A673 (cell line): ENCODE measurements at regions not wholly inside any gene's neighbourhood (a gene's known extent, or its start where the extent isn't known, plus 50 kb on each side); places are given as distances from the start of the nearest gene placed in this dataset.

ENCODE experiments used
- EZH2 ChIP-seq: fragments of 200-600 bp; sonication (generic); IDR thresholded peaks from 2 replicates; pipeline ENCODE4 v1.6.1; 2017; ENCODE audit warnings: borderline replicate concordance, low read depth, mild to moderate bottlenecking, mixed read lengths, antibody characterized with exemption, low read length; ENCODE audit not compliant: poor library complexity, severe bottlenecking
- TF ChIP-seq, protein P1 (sequence below): fragments of 300-800, 200-600 bp; sonication (generic); conservative IDR thresholded peaks from 2 replicates; pipeline ENCODE4 v1.5.1; 2017; ENCODE audit warnings: low read depth, mild to moderate bottlenecking, antibody characterized with exemption, low read length, moderate library complexity, mixed read lengths

DNA sequence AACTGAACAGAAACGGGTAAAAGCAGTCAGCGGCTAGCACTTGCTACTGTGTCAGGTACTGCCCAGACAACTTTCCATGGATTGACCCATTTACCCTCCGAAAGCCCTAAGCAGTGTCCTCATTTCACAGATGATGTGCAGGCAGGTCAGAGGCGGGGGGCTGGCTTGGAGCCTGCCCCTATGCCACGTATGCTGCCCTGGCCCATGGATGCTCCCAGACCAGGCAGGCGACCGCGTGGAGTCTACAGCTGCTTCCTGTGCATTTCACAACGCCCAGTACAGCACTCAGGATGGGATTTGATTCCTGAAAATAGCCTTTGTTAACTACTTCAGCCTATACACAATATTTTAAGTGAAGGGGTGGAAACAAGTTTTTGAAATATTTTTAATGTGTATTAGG lies 202.9 kb downstream of the NXNL2 start:
- TF ChIP-seq EZH2: no peak
- TF ChIP-seq, protein P1, sequence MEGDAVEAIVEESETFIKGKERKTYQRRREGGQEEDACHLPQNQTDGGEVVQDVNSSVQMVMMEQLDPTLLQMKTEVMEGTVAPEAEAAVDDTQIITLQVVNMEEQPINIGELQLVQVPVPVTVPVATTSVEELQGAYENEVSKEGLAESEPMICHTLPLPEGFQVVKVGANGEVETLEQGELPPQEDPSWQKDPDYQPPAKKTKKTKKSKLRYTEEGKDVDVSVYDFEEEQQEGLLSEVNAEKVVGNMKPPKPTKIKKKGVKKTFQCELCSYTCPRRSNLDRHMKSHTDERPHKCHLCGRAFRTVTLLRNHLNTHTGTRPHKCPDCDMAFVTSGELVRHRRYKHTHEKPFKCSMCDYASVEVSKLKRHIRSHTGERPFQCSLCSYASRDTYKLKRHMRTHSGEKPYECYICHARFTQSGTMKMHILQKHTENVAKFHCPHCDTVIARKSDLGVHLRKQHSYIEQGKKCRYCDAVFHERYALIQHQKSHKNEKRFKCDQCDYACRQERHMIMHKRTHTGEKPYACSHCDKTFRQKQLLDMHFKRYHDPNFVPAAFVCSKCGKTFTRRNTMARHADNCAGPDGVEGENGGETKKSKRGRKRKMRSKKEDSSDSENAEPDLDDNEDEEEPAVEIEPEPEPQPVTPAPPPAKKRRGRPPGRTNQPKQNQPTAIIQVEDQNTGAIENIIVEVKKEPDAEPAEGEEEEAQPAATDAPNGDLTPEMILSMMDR: no peak
